ENCODE measurements at regions not wholly inside any gene's neighbourhood (a gene's known extent, or its start where the extent isn't known, plus 50 kb on each side); places are given as distances from the start of the nearest gene placed in this dataset.

- TF ChIP-seq CTCF (IDR thresholded peaks at IDR 0.05) (no peak), EZH2 (IDR thresholded peaks at IDR 0.05; ENCODE audit: borderline replicate concordance, insufficient read depth, low read depth, low read length, poor library complexity, severe bottlenecking) (no peak)
Observed at GRCh38 chr15:35740761-35741160, 194.8 kb upstream of the DPH6 start.
